DOHH2 (cell line): ENCODE measurements at regions not wholly inside any gene's neighbourhood (a gene's known extent, or its start where the extent isn't known, plus 50 kb on each side); places are given as distances from the start of the nearest gene placed in this dataset.

ENCODE experiments used
- H3F3A ChIP-seq: fragments of 200-600 bp; sonication (generic), shearing (Covaris generic); 2 replicates; pipeline ENCODE4 v1.6.0; 2016; ENCODE audit warnings: antibody characterized with exemption, mild to moderate bottlenecking; ENCODE audit not compliant: control insufficient read depth, insufficient read depth
- H3K27ac ChIP-seq: fragments of 200-600 bp; sonication (generic); 2 replicates; pipeline ENCODE4 v1.5.1; 2014; ENCODE audit warnings: low read depth, mild to moderate bottlenecking, low read length, moderate library complexity
- H3K27me3 ChIP-seq: fragments of 200-600 bp; sonication (generic); 2 replicates; pipeline ENCODE4 v1.6.1; 2014; ENCODE audit warnings: mild to moderate bottlenecking, low read length, mixed read lengths; ENCODE audit not compliant: control insufficient read depth
- H3K36me3 ChIP-seq: fragments of 200-600 bp; sonication (generic); 2 replicates; pipeline ENCODE4 v1.6.1; 2014; ENCODE audit warnings: mild to moderate bottlenecking, low read length, moderate library complexity, mixed read lengths; ENCODE audit not compliant: control insufficient read depth
- H3K4me1 ChIP-seq: fragments of 200-600 bp; sonication (generic); 2 replicates; pipeline ENCODE4 v1.6.1; 2014; ENCODE audit warnings: mild to moderate bottlenecking, low read length, mixed read lengths; ENCODE audit not compliant: control insufficient read depth
- H3K4me2 ChIP-seq: fragments of 200-600 bp; sonication (generic); 2 replicates; pipeline ENCODE4 v1.6.0; 2014; ENCODE audit warnings: mild to moderate bottlenecking, low read length, moderate library complexity
- H3K4me3 ChIP-seq: fragments of 200-600 bp; sonication (generic); 2 replicates; pipeline ENCODE4 v1.5.1; 2014; ENCODE audit warnings: mild to moderate bottlenecking, low read length, mixed read lengths
- H3K79me2 ChIP-seq: fragments of 200-600 bp; sonication (generic); 2 replicates; pipeline ENCODE4 v1.6.1; 2014; ENCODE audit warnings: mild to moderate bottlenecking, low read length, mixed read lengths; ENCODE audit not compliant: control insufficient read depth
- H3K9me2 ChIP-seq: fragments of 200-600 bp; sonication (generic); replicated peaks from 2 replicates; pipeline ENCODE4 v1.6.1; 2014; ENCODE audit warnings: mild to moderate bottlenecking, low read length, mixed read lengths; ENCODE audit not compliant: control insufficient read depth
- H3K9me3 ChIP-seq: fragments of 200-600 bp; sonication (generic); 2 replicates; pipeline ENCODE4 v1.6.1; 2014; ENCODE audit warnings: antibody characterized with exemption, low read length, mixed read lengths; ENCODE audit not compliant: control insufficient read depth, insufficient read depth
- H4K20me1 ChIP-seq: fragments of 200-600 bp; sonication (generic); 2 replicates; pipeline ENCODE4 v1.6.0; 2014; ENCODE audit warnings: low read depth, mild to moderate bottlenecking, antibody characterized with exemption, low read length, moderate library complexity; ENCODE audit not compliant: control insufficient read depth, insufficient read depth
- EZH2phosphoT487 ChIP-seq: fragments of 200-600 bp; sonication (generic); IDR thresholded peaks from 2 replicates; pipeline ENCODE4 v1.6.1; 2017; ENCODE audit warnings: borderline replicate concordance, mild to moderate bottlenecking, antibody characterized with exemption, low read length, moderate library complexity, mixed read lengths
- TF ChIP-seq, protein P1 (sequence below): fragments of 200-600 bp; sonication (generic); IDR thresholded peaks from one replicate; pipeline ENCODE4 v1.5.1; 2014; ENCODE audit warnings: antibody characterized with exemption, mild to moderate bottlenecking, low read depth, low read length; ENCODE audit not compliant: poor library complexity, severe bottlenecking

- Histone ChIP-seq H3K4me1 (no peaks in the 10 kb centered on the region), H3K4me2 (no peak overlapping the region), H4K20me1 (no peaks in the 10 kb centered on the region), H3F3A (no peaks in the 10 kb centered on the region), H3K79me2 (no peaks in the 10 kb centered on the region), H3K27me3 (no peaks in the 10 kb centered on the region), H3K9me3 (no peaks in the 10 kb centered on the region), H3K9me2 (no peaks in the 10 kb centered on the region), H3K36me3 (no peaks in the 10 kb centered on the region), H3K27ac (no peak overlapping the region), H3K4me3 (no peak overlapping the region)
- TF ChIP-seq EZH2phosphoT487, result no peak
- TF ChIP-seq, protein P1, sequence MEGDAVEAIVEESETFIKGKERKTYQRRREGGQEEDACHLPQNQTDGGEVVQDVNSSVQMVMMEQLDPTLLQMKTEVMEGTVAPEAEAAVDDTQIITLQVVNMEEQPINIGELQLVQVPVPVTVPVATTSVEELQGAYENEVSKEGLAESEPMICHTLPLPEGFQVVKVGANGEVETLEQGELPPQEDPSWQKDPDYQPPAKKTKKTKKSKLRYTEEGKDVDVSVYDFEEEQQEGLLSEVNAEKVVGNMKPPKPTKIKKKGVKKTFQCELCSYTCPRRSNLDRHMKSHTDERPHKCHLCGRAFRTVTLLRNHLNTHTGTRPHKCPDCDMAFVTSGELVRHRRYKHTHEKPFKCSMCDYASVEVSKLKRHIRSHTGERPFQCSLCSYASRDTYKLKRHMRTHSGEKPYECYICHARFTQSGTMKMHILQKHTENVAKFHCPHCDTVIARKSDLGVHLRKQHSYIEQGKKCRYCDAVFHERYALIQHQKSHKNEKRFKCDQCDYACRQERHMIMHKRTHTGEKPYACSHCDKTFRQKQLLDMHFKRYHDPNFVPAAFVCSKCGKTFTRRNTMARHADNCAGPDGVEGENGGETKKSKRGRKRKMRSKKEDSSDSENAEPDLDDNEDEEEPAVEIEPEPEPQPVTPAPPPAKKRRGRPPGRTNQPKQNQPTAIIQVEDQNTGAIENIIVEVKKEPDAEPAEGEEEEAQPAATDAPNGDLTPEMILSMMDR, result no peak
Measured at GRCh38 chr12:45590646-45591045, 138.9 kb upstream of the ARID2 start.

DNA sequence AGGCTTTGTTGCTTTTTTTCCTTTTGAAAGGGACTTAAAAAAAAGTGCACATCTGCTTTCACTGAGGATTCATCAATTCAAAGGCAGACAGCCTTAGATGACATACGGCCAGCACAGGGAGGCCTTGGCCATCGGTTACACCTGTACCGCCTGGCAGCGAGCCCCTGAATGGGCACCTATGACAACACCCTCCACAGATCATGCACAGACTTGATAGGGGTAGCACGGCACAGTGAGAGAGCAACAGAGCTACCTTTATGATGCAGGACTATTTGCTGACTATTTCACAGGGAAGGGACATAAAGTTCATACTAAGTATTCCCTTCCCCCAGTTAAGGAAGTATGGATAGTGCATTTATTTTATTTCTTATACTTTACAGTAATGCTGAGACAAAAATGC lies 137.9 kb upstream of the ARID2 start:
- no peaks in the 10 kb centered on the region for H3K36me3 ChIP-seq
- H3F3A ChIP-seq, result no peaks in the 10 kb centered on the region
- no peaks in the 10 kb centered on the region for H4K20me1 ChIP-seq
- H3K27me3 ChIP-seq, result no peaks in the 10 kb centered on the region
- no peaks in the 10 kb centered on the region for H3K79me2 ChIP-seq
- no peaks in the 10 kb centered on the region for H3K9me3 ChIP-seq
- no peaks in the 10 kb centered on the region for H3K4me1 ChIP-seq
- H3K4me3 ChIP-seq, result no peak overlapping the region
- H3K9me2 ChIP-seq, result no peaks in the 10 kb centered on the region
- H3K4me2 ChIP-seq, result no peak overlapping the region
- TF ChIP-seq, protein P1, result no peak
- no peak for TF ChIP-seq EZH2phosphoT487
- no peak overlapping the region for H3K27ac ChIP-seq

DNA sequence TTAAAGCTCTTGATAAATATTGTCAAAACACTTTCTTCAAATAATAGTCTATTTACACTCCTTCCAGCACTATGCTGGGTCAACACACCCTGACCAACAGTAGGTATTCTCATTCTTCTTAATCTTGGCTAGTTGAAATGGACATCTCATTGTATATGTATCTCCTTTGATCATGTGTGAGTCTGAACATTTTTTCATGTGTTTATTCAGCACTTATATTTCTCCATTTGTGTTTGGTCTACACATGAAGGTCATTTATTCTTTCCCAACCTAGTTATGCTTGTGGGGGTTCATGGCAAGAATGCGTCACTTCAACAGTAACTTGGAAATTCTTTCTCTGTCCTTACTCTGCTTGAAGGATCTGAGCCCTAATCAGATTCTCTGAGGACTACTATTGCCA lies 133.1 kb upstream of the ARID2 start:
- TF ChIP-seq EZH2phosphoT487, result no peak
- TF ChIP-seq, protein P1, result no peak
- H3K36me3 ChIP-seq, result no peaks in the 10 kb centered on the region
- H3K79me2 ChIP-seq, result no peaks in the 10 kb centered on the region
- no peaks in the 10 kb centered on the region for H3K27me3 ChIP-seq
- no peaks in the 10 kb centered on the region for H4K20me1 ChIP-seq
- H3F3A ChIP-seq, result no peaks in the 10 kb centered on the region
- no peaks in the 10 kb centered on the region for H3K9me3 ChIP-seq
- no peaks in the 10 kb centered on the region; the same call in 1 of the 2 replicates for H3K9me2 ChIP-seq
- H3K4me1 ChIP-seq, result no peaks in the 10 kb centered on the region
- H3K4me2 ChIP-seq, result no peak overlapping the region
- H3K4me3 ChIP-seq, result no peak overlapping the region
- H3K27ac ChIP-seq, result no peak overlapping the region

GRCh38 chr12:45598336-45598735 lies 131.2 kb upstream of the ARID2 start:
- Histone ChIP-seq H3K79me2 (no peaks in the 10 kb centered on the region), H3K27me3 (no peaks in the 10 kb centered on the region)
- no peak for TF ChIP-seq EZH2phosphoT487
- TF ChIP-seq, protein P1, result no peak

More at GRCh38 chr12:45598336-45598735, 131.2 kb upstream of the ARID2 start:
- H3K27ac ChIP-seq, result no peak overlapping the region
- H4K20me1 ChIP-seq, result no peaks in the 10 kb centered on the region
- H3K4me2 ChIP-seq, result no peak overlapping the region
- no peaks in the 10 kb centered on the region for H3F3A ChIP-seq
- H3K9me2 ChIP-seq, result no peaks in the 10 kb centered on the region; the same call in 1 of the 2 replicates
- no peaks in the 10 kb centered on the region for H3K9me3 ChIP-seq
- H3K36me3 ChIP-seq, result no peaks in the 10 kb centered on the region
- H3K4me3 ChIP-seq, result no peak overlapping the region
- no peaks in the 10 kb centered on the region for H3K4me1 ChIP-seq
